Effector memory CD8-positive, alpha-beta T cell (primary cell): ENCODE measurements at regions not wholly inside any gene's neighbourhood (a gene's known extent, or its start where the extent isn't known, plus 50 kb on each side); places are given as distances from the start of the nearest gene placed in this dataset.

Experiments
- ATAC-seq: fragments of 150-1000 bp; cut with Tn5 transposase; replicated peaks from 2 replicates; pipeline ENCODE4 v1.10.0; 2021; ENCODE audit warnings: mild to moderate bottlenecking, moderate library complexity
- DNase-seq, 3 experiments: peaks; one replicate each; pipeline ENCODE4 v3.0.0; 2021
- H3K27ac Mint-ChIP-seq, 2 donors: one replicate each; pipeline ENCODE4 v1.8.0; 2022; ENCODE audit warnings: mild to moderate bottlenecking in 2 of 2, mixed read lengths in 2 of 2, moderate library complexity in 2 of 2
- H3K27me3 Mint-ChIP-seq, 2 donors: one replicate each; pipeline ENCODE4 v1.8.0; 2022; ENCODE audit warnings: mixed read lengths in 2 of 2
- H3K36me3 Mint-ChIP-seq: one replicate; pipeline ENCODE4 v1.8.0; 2022; ENCODE audit warnings: mild to moderate bottlenecking, moderate library complexity, mixed read lengths; ENCODE audit not compliant: insufficient read depth
- H3K4me1 Mint-ChIP-seq, 2 donors: one replicate each; pipeline ENCODE4 v1.8.0; 2022; ENCODE audit warnings: low read depth in 2 of 2, mixed read lengths in 2 of 2
- H3K4me3 Mint-ChIP-seq, 2 donors: one replicate each; pipeline ENCODE4 v1.8.0; 2022; ENCODE audit warnings: mild to moderate bottlenecking in 2 of 2, mixed read lengths in 2 of 2, moderate library complexity in 2 of 2
- H3K9me3 Mint-ChIP-seq, 2 donors: one replicate each; pipeline ENCODE4 v1.8.0; 2022; ENCODE audit warnings: mixed read lengths in 2 of 2

DNA sequence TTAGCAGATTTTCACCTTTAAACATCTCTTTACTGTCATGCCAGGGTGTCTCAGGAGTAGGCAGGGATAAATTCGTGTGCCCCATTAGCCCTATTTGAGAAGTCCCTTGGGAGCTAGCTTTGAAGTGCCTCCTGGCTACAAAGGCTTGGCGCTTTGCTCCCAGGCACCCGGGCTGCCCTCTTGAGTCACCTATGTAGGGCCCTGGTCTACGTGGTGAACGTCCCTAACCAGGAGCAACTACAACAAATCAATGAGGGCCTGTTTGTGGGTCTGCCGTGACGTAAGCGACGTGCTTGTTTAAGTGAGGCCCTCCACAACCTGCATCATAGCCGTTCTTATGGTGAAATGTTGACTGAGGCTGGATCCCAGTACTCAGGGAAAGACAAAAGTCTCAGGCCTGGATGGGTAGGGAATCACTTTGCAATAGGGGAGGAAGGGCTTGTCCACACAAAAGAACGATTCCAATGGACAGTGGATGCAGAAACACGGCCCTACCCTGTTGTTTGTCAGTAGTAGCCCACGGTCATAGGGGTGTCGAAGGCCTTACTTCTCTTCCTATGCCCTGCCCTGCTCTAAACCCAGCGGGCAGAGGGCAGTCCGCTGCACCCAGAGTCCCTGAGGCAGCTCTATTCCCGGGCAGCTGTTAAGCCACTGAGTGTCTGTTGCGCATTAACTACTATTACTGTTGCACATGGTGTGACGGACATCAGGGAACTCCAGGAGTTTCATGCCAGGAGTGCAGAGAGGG is 93.9 kb downstream of the INHBB start:
- Mint-ChIP-seq H3K4me1 (no peaks in the 10 kb centered on the region), H3K9me3 (no peaks in the 10 kb centered on the region), H3K36me3 (no peaks in the 10 kb centered on the region), H3K4me3 (no peak overlapping the region), H3K27me3 (peaks cover 62 to 85% of the 10 kb centered on the region in 2 donors), H3K27ac (no peak overlapping the region)
- ATAC-seq (no peak), DNase-seq (no peak)

DNA sequence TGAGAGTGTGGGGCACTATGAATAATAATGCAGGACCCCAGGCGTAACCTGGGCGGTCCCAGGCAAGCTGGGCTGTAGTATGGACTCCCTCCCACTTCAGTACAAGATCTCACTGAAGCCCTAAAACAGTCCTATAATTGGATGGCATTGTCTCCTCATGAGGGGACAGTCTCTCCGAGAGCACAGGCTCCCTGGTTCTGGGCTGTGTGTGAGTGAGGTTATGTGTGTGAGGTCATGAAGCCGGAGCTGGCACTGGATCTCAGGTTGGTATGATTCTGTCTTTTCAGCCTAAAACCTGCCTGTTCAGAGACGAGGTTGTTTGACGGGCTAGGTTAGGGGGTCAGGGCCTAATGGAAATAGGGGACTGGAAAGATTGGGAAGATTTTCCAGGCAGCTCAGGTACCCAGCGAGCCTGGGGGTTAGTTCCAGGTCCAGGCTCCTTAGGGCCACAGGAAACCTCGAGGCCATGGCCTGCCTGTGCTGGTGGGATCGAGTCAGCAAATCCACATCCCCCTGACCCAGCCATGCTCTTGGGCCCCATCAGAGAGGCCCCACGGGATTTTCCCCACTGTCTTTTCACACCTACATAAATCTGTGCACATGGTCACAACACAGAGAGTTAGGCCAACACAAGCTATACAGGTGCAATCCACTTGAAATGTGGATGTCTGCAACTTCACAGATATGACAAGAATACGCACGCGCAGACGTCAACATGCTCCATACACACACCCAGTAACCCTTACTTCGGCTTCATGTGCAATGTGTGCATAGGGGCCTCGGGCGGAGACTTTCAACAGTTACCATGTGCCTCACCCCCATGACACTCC is 94.8 kb downstream of the INHBB start:
- no peak overlapping the region for H3K4me3 Mint-ChIP-seq
- H3K27me3 Mint-ChIP-seq: peaks cover 69 to 93% of the 10 kb centered on the region in 2 donors
- no peak overlapping the region for H3K27ac Mint-ChIP-seq
- ATAC-seq (no peak), DNase-seq (no peak)
- no peaks in the 10 kb centered on the region for H3K36me3 Mint-ChIP-seq
- H3K9me3 Mint-ChIP-seq: no peaks in the 10 kb centered on the region
- no peaks in the 10 kb centered on the region for H3K4me1 Mint-ChIP-seq

DNA sequence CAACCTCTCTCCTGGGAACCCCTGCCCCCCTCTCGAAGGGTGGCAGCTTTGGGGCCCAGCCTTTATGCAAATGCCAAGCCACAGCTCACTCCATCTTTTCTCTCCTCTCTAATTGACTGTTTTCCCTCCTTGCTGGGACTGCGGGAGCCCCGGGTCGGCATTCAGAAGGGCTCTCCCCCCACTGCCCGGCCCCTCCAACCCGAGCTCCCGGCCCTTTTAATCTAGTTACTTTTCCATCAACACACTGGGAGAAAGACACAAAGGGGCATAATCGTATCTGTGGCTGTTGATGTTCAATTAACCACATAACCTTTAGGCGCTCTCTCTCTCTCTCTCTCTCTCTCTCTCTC is 95.4 kb downstream of the INHBB start:
- Mint-ChIP-seq H3K9me3 (no peaks in the 10 kb centered on the region), H3K4me3 (no peak overlapping the region), H3K36me3 (no peaks in the 10 kb centered on the region), H3K4me1 (no peaks in the 10 kb centered on the region), H3K27me3 (peaks cover 72 to 97% of the 10 kb centered on the region in 2 donors), H3K27ac (no peak overlapping the region)
- ATAC-seq (no peak), DNase-seq (no peak)

DNA sequence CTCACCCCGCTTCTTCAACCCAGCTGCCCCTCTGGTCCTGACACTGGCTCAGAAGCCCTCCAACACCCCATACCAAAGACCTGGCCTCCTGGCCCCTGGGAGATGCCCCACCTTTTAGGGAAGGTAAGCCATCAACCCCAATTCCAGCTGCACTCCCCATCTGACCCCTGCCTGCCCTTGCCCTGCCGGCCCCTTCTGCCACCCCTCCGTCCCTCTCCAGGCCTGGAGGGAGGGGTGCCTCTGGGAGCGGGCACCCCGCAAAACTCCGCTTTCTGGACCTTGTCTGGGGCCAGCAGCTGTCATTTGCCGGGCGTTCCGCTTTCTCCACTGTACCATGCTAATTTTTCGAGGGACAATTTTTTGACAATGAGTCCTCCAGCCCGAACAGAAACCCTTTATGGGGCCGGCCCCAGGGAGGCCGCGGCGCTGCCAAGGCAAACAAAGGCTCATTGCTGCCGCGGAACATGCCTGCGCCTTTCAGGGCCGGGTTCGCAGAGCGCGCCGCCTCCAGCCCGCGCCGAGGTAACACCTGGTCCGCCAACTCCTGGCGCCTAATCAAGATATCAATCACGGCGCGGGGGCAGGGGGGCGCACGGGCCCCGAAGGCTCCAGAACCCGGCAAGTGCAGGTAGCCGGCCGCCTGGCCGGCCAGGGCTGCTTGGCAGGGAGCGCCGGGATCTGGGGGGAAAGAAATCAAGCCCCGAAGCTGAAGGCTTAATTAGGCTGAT is 96.0 kb downstream of the INHBB start:
- peak overlapping the region in 1 of 2 donors; percentile 25 for H3K4me3 Mint-ChIP-seq
- DNase-seq: no peak
- peaks cover 69 to 97% of the 10 kb centered on the region in 2 donors for H3K27me3 Mint-ChIP-seq
- H3K9me3 Mint-ChIP-seq: no peaks in the 10 kb centered on the region
- ATAC-seq: no peak
- H3K36me3 Mint-ChIP-seq: no peaks in the 10 kb centered on the region
- H3K4me1 Mint-ChIP-seq: no peaks in the 10 kb centered on the region
- no peak overlapping the region for H3K27ac Mint-ChIP-seq

DNA sequence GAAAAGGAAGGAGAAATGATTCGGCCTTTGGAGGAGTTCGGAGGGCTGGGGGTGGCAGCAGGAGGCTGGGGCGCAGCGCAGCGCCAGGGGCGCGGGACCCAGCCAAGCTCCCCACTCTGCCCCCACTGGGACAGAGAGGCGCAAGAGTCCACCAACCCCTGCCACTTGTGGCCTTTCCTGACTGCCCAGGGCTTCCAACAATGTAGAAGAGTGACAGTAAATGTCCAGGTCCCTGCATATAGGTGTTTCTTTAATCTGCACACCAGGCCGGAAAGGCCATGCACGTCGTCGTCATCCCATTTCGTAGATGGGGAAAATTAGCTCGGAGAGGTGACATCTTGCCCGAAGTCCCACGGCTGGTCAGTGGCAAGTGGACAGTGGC is 96.6 kb downstream of the INHBB start:
- DNase-seq (no peak), ATAC-seq (no peak)
- H3K4me1 Mint-ChIP-seq: no peaks in the 10 kb centered on the region
- H3K27ac Mint-ChIP-seq: no peak overlapping the region
- H3K9me3 Mint-ChIP-seq: no peaks in the 10 kb centered on the region
- H3K27me3 Mint-ChIP-seq: peaks cover 67 to 97% of the 10 kb centered on the region in 2 donors
- H3K36me3 Mint-ChIP-seq: no peaks in the 10 kb centered on the region
- H3K4me3 Mint-ChIP-seq: peak overlapping the region in 1 of 2 donors; percentile 25

DNA sequence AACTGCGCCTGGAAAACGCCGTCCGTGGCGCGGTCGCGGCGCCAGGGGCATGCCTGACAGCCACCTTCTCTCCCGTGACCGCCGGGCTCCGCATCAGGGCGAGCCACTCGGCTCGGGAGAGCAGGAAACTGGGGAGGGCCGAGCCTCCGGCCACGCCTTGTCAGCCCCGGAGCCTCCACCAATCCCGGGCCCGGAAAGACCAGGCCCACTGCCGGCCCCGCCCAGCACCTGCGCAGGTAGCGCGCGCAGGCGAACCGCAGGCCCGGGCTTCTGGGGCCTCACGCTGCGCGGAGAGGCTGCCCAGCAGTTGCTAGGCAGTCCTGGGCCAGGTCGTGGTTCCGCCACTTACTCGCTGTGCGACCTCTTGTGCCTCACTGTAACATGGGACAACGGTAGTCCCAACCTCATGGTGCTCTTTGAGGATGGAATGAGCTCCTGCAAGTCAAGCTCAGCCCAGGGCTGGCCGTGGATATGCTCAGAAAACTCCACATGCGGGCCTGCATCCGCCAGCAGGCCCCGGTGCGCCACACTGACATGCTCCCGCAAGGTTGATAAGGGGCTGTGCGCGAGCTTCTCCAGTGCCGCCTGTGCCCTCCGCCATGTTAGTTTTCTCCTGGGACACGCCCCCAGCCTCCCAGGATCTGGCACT is 97.1 kb downstream of the INHBB start:
- H3K27ac Mint-ChIP-seq: no peak overlapping the region

DNA sequence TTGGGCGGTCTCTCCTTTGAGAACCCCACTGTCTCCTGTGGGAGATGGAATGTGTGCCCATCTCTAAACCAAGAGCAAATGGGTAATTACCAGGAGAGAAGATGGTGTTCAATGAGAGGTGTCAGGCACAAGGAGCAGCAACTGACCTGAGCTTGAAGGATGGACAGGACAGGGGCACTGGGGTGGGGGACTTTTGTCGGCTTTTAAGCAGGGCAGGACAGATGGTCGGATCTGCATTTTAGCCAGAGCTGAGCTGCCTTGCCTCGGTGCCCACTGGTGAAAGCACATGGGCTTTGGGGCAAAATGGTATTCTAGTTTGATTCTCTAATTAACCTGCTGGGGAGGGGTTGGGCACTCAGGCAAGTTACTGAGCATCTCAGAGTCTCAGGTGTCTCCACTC is 98.0 kb downstream of the INHBB start:
- ATAC-seq (no peak), DNase-seq (no peak)
- no peaks in the 10 kb centered on the region for H3K9me3 Mint-ChIP-seq
- H3K27ac Mint-ChIP-seq: no peak overlapping the region
- no peaks in the 10 kb centered on the region for H3K4me1 Mint-ChIP-seq
- H3K27me3 Mint-ChIP-seq: peaks cover 63 to 96% of the 10 kb centered on the region in 2 donors
- no peak overlapping the region for H3K4me3 Mint-ChIP-seq
- no peaks in the 10 kb centered on the region for H3K36me3 Mint-ChIP-seq

More for the DNA sequence above, 97.1 kb downstream of the INHBB start:
- H3K27me3 Mint-ChIP-seq: peaks cover 67 to 97% of the 10 kb centered on the region in 2 donors
- H3K4me1 Mint-ChIP-seq: no peaks in the 10 kb centered on the region
- H3K36me3 Mint-ChIP-seq: no peaks in the 10 kb centered on the region
- no peaks in the 10 kb centered on the region for H3K9me3 Mint-ChIP-seq
- H3K4me3 Mint-ChIP-seq: peak overlapping the region in 1 of 2 donors; percentile 21
- ATAC-seq: no peak
- no peak for DNase-seq

DNA sequence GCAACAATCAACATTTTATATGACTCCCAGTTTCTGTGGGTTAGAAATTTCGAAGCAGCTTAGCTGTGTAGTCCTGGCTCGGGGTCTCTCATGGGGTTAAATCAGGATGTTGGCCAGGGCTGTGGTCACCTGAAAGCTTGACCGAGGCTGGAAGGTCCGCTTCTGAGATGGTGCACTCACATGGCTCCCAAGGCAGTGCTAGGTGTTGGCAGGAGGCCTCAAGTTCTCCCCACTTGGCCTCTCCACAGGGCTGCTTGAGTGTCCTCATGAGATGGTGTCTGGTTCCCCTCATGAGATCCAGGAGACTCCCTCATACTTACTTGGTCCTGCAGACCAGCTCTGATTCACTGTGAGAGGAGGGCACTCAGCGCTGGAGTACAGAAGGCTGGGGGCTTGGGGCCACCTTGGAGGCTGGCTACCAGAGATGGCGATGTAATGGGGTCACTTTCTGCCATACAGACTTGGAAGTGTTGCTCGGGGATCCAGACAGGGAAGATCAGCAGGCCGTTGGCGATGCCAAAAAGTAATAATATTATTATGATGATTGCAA is 98.8 kb downstream of the INHBB start:
- Mint-ChIP-seq H3K9me3 (no peaks in the 10 kb centered on the region), H3K27me3 (peaks cover 58 to 96% of the 10 kb centered on the region in 2 donors), H3K36me3 (no peaks in the 10 kb centered on the region), H3K4me1 (no peaks in the 10 kb centered on the region), H3K27ac (no peak overlapping the region), H3K4me3 (no peak overlapping the region)
- no peak for DNase-seq
- no peak for ATAC-seq

DNA sequence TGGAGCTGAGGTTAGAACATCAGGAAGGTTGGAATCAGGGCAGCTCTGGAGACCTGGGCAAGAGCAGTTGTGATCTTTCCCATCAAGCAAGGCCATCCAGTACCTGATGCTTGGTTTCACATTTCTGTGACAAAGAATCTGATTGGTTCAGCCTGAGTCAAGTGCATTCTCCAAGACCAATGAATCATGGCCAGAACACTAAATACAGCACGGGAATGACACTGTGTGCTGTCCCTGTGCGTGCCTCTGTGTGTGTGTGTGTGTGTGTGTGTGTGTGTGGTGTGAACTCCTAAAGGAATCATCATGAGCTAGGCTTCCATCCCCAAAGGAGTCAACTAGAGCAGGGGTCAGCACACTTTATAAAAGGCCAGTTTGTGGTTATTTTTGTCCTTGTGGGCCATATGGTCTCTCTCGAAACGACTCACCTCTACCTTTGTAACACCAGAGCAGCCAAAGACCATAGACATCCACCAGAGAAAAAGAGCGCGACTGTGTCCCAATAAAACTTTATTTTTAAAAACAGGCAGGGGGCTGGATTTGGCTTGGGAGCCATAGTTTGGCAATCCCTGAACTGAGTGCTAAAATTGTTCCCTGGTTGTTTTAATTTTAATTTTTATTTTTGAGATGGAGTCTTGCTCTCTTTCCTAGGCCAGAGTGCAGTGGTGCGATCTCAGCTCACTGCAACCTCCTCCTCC is 99.7 kb downstream of the INHBB start:
- H3K27ac Mint-ChIP-seq: no peak overlapping the region
- H3K4me1 Mint-ChIP-seq: no peaks in the 10 kb centered on the region
- H3K9me3 Mint-ChIP-seq: no peaks in the 10 kb centered on the region
- H3K36me3 Mint-ChIP-seq: no peaks in the 10 kb centered on the region
- peaks cover 55 to 96% of the 10 kb centered on the region in 2 donors for H3K27me3 Mint-ChIP-seq
- DNase-seq (no peak), ATAC-seq (no peak)
- H3K4me3 Mint-ChIP-seq: no peak overlapping the region

DNA sequence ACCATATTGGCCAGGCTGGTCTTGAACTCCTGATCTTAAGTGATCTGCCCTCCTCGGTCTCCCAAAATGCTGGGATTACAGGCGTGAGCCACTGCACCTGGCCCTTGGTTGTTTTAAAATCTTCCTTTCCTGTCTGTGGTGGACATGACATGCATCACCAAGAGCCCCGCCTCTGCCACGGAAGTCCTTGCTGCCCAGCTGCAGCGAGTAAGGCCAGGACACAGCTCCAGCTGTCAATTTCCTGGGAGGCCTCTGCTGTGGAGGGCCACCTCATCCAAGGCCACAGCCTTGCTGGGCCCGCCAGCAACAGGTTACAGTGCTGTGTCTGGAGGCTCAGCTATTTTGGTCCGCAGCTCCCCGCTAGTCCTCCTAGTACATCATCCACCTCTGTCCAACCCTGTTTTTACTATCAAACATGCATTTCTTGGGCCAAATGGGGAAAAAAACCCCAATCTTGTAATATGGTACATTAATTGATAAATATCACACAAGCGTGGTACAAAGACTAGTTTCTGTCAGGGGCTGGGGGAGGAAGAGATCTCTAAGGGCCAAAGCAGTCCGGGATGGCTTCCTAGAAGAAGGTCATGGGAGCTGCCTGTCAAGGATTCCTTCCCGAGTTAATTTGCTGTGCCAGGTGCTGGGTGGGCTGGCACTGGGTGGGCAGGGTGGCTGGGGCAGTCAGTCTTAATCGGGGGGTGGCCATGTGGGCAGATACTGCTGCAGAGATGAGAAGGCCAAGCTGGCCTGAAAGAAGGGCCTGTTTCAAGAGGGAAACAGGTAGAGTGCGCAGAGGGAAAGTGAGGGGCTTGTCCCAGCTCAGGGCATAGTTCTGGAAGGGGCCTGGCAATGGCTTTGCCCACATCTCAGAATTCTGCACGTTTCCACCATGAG is 100.5 kb downstream of the INHBB start:
- Mint-ChIP-seq H3K9me3 (no peaks in the 10 kb centered on the region), H3K4me1 (no peaks in the 10 kb centered on the region), H3K27me3 (peaks cover 55 to 96% of the 10 kb centered on the region in 2 donors), H3K27ac (no peak overlapping the region), H3K4me3 (no peak overlapping the region), H3K36me3 (no peaks in the 10 kb centered on the region)
- ATAC-seq: no peak
- DNase-seq: no peak

DNA sequence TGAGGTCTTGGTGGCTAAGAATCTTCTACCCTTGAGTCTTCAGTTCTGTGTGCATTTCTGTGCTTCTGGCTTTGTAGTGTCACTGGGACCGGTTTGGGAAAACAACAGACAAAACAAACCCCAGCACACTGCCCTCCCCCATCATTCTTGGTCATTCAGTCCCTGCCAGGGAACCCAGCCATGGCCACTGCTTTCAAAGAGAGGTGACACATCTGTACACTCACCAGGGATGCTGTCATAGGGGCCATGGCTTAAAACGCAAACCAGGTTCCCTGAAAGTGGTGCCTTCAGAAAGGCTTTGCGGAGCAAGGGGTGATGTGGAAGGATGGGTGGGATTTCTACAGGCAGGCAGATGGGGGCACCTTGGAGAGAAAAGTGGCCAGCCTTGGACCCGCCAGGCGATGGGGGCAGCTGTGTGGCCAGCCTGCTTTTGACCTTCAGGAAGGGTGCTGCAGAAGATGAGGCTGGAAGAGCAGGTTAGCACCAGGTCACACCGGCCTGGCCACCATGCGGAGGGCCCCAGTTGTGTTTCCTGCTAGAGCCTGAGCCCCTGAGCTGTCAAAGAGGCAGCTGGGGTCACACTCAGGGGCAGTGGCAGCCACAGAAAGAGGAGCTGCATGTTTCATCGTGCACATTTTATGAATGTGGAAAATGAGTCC is 101.3 kb downstream of the INHBB start:
- Mint-ChIP-seq H3K27me3 (peaks cover 56 to 96% of the 10 kb centered on the region in 2 donors), H3K4me1 (no peaks in the 10 kb centered on the region), H3K27ac (no peak overlapping the region), H3K4me3 (no peak overlapping the region), H3K9me3 (no peaks in the 10 kb centered on the region), H3K36me3 (no peaks in the 10 kb centered on the region)
- DNase-seq (no peak), ATAC-seq (no peak)
